ENCODE measurements at regions not wholly inside any gene's neighbourhood (a gene's known extent, or its start where the extent isn't known, plus 50 kb on each side); places are given as distances from the start of the nearest gene placed in this dataset.

DNA sequence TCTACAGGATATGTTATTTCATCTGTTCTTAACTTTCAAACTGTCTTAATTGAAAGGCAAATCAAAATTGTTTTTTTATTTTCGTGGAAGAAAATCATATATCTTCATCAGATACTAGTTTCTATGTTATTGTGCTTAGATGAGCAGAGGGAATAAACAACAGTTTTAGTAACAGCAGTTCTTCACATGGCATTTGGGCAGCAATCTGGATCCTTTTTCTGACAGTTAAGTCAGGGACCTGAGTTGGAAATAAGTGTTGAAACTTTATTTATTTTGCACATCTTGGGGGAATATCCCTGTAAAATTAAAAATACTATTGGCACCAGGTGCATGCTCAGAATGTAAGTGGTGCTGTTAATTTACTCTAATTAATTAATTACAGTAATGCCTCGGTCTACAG lies 296.3 kb downstream of the GPAM start:
- H3K14ac ChIP-seq (ENCODE audit: insufficient read length) = no peak overlapping the region
- no peak overlapping the region for H3K56ac ChIP-seq (replicated peaks; ENCODE audit: insufficient read length, low read depth, low read length)
- H3K79me2 ChIP-seq (ENCODE audit: control insufficient read depth in 1 of 2, insufficient read depth in 2 of 2, low read length in 2 of 2) = no peaks in the 10 kb centered on the region
- no peak overlapping the region for H2BK120ac ChIP-seq (replicated peaks; ENCODE audit: low read depth, low read length)
- no peak overlapping the region for H3K23ac ChIP-seq (ENCODE audit: insufficient read length)
- POLR2A ChIA-PET (ENCODE audit: partially characterized antibody) = no interaction called here
- H3K4me3 ChIP-seq (ENCODE audit: extremely low read depth in 1 of 4, insufficient read depth in 2 of 4, low read depth in 3 of 4, low read length in 4 of 4) = no peak overlapping the region
- H2BK20ac ChIP-seq (ENCODE audit: low read length) = no peak overlapping the region
- no peak overlapping the region for H3K4ac ChIP-seq (replicated peaks; ENCODE audit: insufficient read length, low read depth, low read length)
- no peak overlapping the region for H3K9ac ChIP-seq (replicated peaks in 1 of 4; ENCODE audit: extremely low read depth in 1 of 4, low read depth in 3 of 4, low read length in 3 of 4)
- H4K91ac ChIP-seq (replicated peaks; ENCODE audit: insufficient read length, low read length) = no peak overlapping the region
- peaks cover 0 to 7% of the 10 kb centered on the region in 2 experiments; a peak in 1 of 4 replicates for H3K9me3 ChIP-seq (ENCODE audit: insufficient read depth in 2 of 2, low read depth in 1 of 2, low read length in 1 of 2)
- 90% methylated on average over 2 of the region's 2 CpGs; no CpG with 5 or more reads in 1 of the 2 experiments for WGBS, 2 experiments (ENCODE audit: extremely low coverage in 1 of 2, insufficient coverage in 1 of 2, insufficient read length in 1 of 2, insufficient replicate concordance in 2 of 2, low coverage in 1 of 2, low lambda C conversion rate in 2 of 2, missing lambda C conversion rate in 1 of 2)
- H2BK5ac ChIP-seq (ENCODE audit: low read depth, low read length) = no peak overlapping the region
- H4K5ac ChIP-seq (ENCODE audit: insufficient read length, low read depth, low read length) = no peak overlapping the region
- no peak overlapping the region for H2AK5ac ChIP-seq (ENCODE audit: low read depth, low read length)
- no peak overlapping the region for H2BK15ac ChIP-seq (ENCODE audit: low read length)
- DNase-seq (ENCODE audit: low read depth in 1 of 2, low spot score in 2 of 2) (no peak), FAIRE-seq (no peak)
- H3K27me3 ChIP-seq (replicated peaks in 1 of 4; ENCODE audit: control insufficient read depth in 3 of 4, extremely low read depth in 1 of 4, insufficient read depth in 3 of 4, low read length in 3 of 4) = no peaks in the 10 kb centered on the region
- no peak overlapping the region for H3K27ac ChIP-seq (ENCODE audit: low read depth, low read length)
- no peak overlapping the region for H3K18ac ChIP-seq (ENCODE audit: extremely low read depth, low read length)
- TF ChIP-seq BCL11A (IDR thresholded peaks at IDR 0.05; ENCODE audit: low read depth in 2 of 2, low read length in 2 of 2) = no peak
- H3K4me1 ChIP-seq (replicated peaks in 1 of 4; ENCODE audit: control insufficient read depth in 3 of 4, insufficient read depth in 4 of 4, low read length in 3 of 4) = peaks cover 0 to 4% (median 0%) of the 10 kb centered on the region in 4 experiments; a peak in 1 of 7 replicates
- CTCF ChIA-PET (ENCODE audit: partially characterized antibody) = interaction anchor here (0.7 to 0.9 kb wide), 2 partner anchors 46 to 249 kb away, joined by 3 read pairs; no protein-coding TSS in a partner anchor
- H3K36me3 ChIP-seq (ENCODE audit: control insufficient read depth in 2 of 4, insufficient read depth in 4 of 4, low read length in 3 of 4) = no peaks in the 10 kb centered on the region
- no peaks in the 10 kb centered on the region for H3K23me2 ChIP-seq (ENCODE audit: low read depth, low read length)
- H3K4me2 ChIP-seq (ENCODE audit: insufficient read depth in 1 of 2, low read depth in 2 of 2, low read length in 2 of 2) = no peak overlapping the region
- no peaks in the 10 kb centered on the region for H4K20me1 ChIP-seq (replicated peaks in 1 of 2; ENCODE audit: control insufficient read depth in 1 of 2, insufficient read depth in 2 of 2, low read length in 2 of 2)
- H4K8ac ChIP-seq (ENCODE audit: extremely low read depth, insufficient read depth, low read length) = no peak overlapping the region
- H2AFZ ChIP-seq (ENCODE audit: low read length) = no peak overlapping the region
- no peak overlapping the region for H2BK12ac ChIP-seq (ENCODE audit: low read depth, low read length)
- H3K79me1 ChIP-seq (ENCODE audit: low read depth, low read length) = no peaks in the 10 kb centered on the region

Data from H1 (cell line).